HEK293 (cell line): ENCODE measurements at regions not wholly inside any gene's neighbourhood (a gene's known extent, or its start where the extent isn't known, plus 50 kb on each side); places are given as distances from the start of the nearest gene placed in this dataset.

Experiments used
- CTCF ChIA-PET: fragments of 350-600 bp; formaldehyde crosslinking; extraction: SDS; loops from one replicate; lab custom pipeline; 2021; ENCODE audit warnings: antibody characterized with exemption; lab: Yijun Ruan, JAX
- POLR2A ChIA-PET: fragments of 300-600 bp; formaldehyde crosslinking; extraction: SDS; loops from one replicate; lab custom pipeline; 2020; ENCODE audit warnings: antibody characterized with exemption, inconsistent platforms; lab: Yijun Ruan, JAX
- H3K27ac ChIP-seq: fragments of 200-500 bp; sonication (Bioruptor generic); 2 replicates; pipeline ENCODE4 v1.5.1; 2014; ENCODE audit warnings: low read depth, low read length, control low read depth, inconsistent platforms; ENCODE audit errors: extremely low read depth
- H3K36me3 ChIP-seq, 2 experiments: fragments of 200-500 bp in 1 of 2; sonication (Bioruptor generic) in 1 of 2; 1 replicate in 1 of 2; 2 replicates in 1 of 2; pipeline ENCODE4 v1.5.1; 2014 to 2017; ENCODE audit warnings: inconsistent platforms in 2 of 2, low read length in 2 of 2; ENCODE audit not compliant: control insufficient read depth in 2 of 2, insufficient read depth in 1 of 2
- H3K4me1 ChIP-seq: fragments of 200-500 bp; sonication (Bioruptor generic); 2 replicates; pipeline ENCODE4 v1.5.1; 2014; ENCODE audit warnings: mild to moderate bottlenecking, low read length, inconsistent platforms; ENCODE audit not compliant: control insufficient read depth, insufficient read depth
- H3K4me3 ChIP-seq: 2 replicates; pipeline ENCODE4 v1.5.1; 2011; ENCODE audit warnings: low read depth, mild to moderate bottlenecking, control low read depth, low read length, moderate library complexity
- H3K9me3 ChIP-seq: fragments of 200-500 bp; sonication (Bioruptor generic); 2 replicates; pipeline ENCODE4 v1.5.1; 2014; ENCODE audit warnings: low read depth, low read length, inconsistent platforms; ENCODE audit not compliant: control insufficient read depth, insufficient read depth
- BCL11A ChIP-seq: fragments of 450-650 bp; formaldehyde crosslinking; IDR thresholded peaks from 2 replicates; pipeline ENCODE4 v1.5.1; 2016; ENCODE audit warnings: low read depth, missing biosample characterization, missing genetic modification characterization
- GLIS2 ChIP-seq: fragments of 450-650 bp; formaldehyde crosslinking; IDR thresholded peaks from 2 replicates; pipeline ENCODE4 v1.5.1; 2016; ENCODE audit warnings: missing biosample characterization, missing genetic modification characterization
- HOXA7 ChIP-seq: sonication (generic); formaldehyde crosslinking; IDR thresholded peaks from 2 replicates; pipeline ENCODE4 v1.8.1; 2022; ENCODE audit warnings: missing genetic modification reagents, borderline replicate concordance
- MZF1 ChIP-seq: fragments of 450-650 bp; formaldehyde crosslinking; IDR thresholded peaks from 2 replicates; pipeline ENCODE4 v1.5.1; 2017; ENCODE audit warnings: missing biosample characterization, missing genetic modification characterization, borderline replicate concordance
- PRDM1 ChIP-seq: fragments of 450-650 bp; formaldehyde crosslinking; IDR thresholded peaks from 2 replicates; pipeline ENCODE4; 2016; ENCODE audit warnings: missing biosample characterization, missing genetic modification characterization
- SALL2 ChIP-seq: fragments of 450-650 bp; formaldehyde crosslinking; IDR thresholded peaks from 2 replicates; pipeline ENCODE4 v1.5.0; 2017; ENCODE audit warnings: missing biosample characterization, mild to moderate bottlenecking, missing genetic modification characterization, borderline replicate concordance
- ZFP3 ChIP-seq: fragments of 450-650 bp; formaldehyde crosslinking; IDR thresholded peaks from 2 replicates; pipeline ENCODE4 v1.5.1; 2016; ENCODE audit warnings: low read depth, missing biosample characterization, missing genetic modification characterization
- ZNF223 ChIP-seq: fragments of 450-650 bp; formaldehyde crosslinking; IDR thresholded peaks from 2 replicates; pipeline ENCODE4 v1.5.1; 2016; ENCODE audit warnings: missing biosample characterization, missing genetic modification characterization
- ZNF433 ChIP-seq: fragments of 450-650 bp; formaldehyde crosslinking; IDR thresholded peaks from 2 replicates; pipeline ENCODE4 v1.5.1; 2016; ENCODE audit warnings: missing biosample characterization, missing genetic modification characterization, low read depth
- ZNF48 ChIP-seq: fragments of 450-650 bp; formaldehyde crosslinking; IDR thresholded peaks from 2 replicates; pipeline ENCODE4 v1.5.1; 2016; ENCODE audit warnings: missing biosample characterization, missing genetic modification characterization
- ZNF518A ChIP-seq: fragments of 450-650 bp; formaldehyde crosslinking; conservative IDR thresholded peaks from 2 replicates; pipeline ENCODE4 v1.5.1; 2016; ENCODE audit warnings: low read depth, missing biosample characterization, missing genetic modification characterization
- ZNF621 ChIP-seq: fragments of 450-650 bp; formaldehyde crosslinking; IDR thresholded peaks from 2 replicates; pipeline ENCODE4 v1.5.1; 2017; ENCODE audit warnings: missing biosample characterization, missing genetic modification characterization
- ZNF654 ChIP-seq: fragments of 450-650 bp; formaldehyde crosslinking; IDR thresholded peaks from 2 replicates; pipeline ENCODE4 v1.5.1; 2016; ENCODE audit warnings: low read depth, missing biosample characterization, missing genetic modification characterization
- ZNF670 ChIP-seq: fragments of 450-650 bp; formaldehyde crosslinking; IDR thresholded peaks from 2 replicates; pipeline ENCODE4 v1.5.1; 2016; ENCODE audit warnings: missing biosample characterization, missing genetic modification characterization, low read depth
- ZNF768 ChIP-seq: fragments of 450-650 bp; formaldehyde crosslinking; IDR thresholded peaks from 2 replicates; pipeline ENCODE4 v1.5.1; 2018; ENCODE audit warnings: missing biosample characterization, mild to moderate bottlenecking, missing genetic modification characterization
- ZNF792 ChIP-seq: fragments of 450-650 bp; formaldehyde crosslinking; IDR thresholded peaks from 2 replicates; pipeline ENCODE4 v1.5.1; 2016; ENCODE audit warnings: missing biosample characterization, missing genetic modification characterization
- ZNF843 ChIP-seq: fragments of 450-650 bp; formaldehyde crosslinking; IDR thresholded peaks from 2 replicates; pipeline ENCODE4 v1.5.1; 2016; ENCODE audit warnings: missing biosample characterization, missing genetic modification characterization
- ZSCAN30 ChIP-seq: fragments of 450-650 bp; IDR thresholded peaks from 2 replicates; pipeline ENCODE4 v1.5.1; 2018; ENCODE audit warnings: missing biosample characterization, mild to moderate bottlenecking, missing genetic modification characterization, moderate library complexity
- TF ChIP-seq, protein P1 (sequence below): fragments of 450-650 bp; formaldehyde crosslinking; IDR thresholded peaks from 2 replicates; pipeline ENCODE4 v1.5.1; 2016; ENCODE audit warnings: missing biosample characterization, missing genetic modification characterization

DNA sequence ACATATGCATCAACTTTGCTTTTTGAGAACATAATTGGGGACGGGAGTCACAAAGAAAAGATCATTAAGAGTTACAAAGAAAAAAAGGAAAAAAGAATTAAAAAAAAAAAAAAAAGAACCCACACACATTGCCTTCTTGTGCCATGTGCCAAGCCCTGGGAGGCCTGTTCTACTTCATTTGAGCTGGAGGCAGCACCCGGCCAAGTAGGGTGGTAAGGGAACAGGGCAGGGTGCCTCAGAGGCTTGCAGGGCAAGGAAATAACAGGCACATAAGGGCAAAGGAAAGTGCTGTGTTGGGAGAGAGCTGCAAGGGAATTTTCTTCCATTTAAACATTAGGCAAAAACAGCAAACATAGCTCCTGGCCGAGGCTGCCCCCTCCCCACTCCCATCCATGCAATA is 418.0 kb downstream of the TMEM182 start:
- ChIA-PET CTCF (no interaction called here), POLR2A (interaction anchor here (0.7 kb wide), 1 partner anchor 51 kb away, joined by 4 read pairs; no protein-coding TSS in a partner anchor)
- TF ChIP-seq ZNF518A (tag by site-specific recombination): no peak
- no peak for TF ChIP-seq MZF1
- TF ChIP-seq ZSCAN30 (tag by site-specific recombination): no peak
- TF ChIP-seq, protein P1, sequence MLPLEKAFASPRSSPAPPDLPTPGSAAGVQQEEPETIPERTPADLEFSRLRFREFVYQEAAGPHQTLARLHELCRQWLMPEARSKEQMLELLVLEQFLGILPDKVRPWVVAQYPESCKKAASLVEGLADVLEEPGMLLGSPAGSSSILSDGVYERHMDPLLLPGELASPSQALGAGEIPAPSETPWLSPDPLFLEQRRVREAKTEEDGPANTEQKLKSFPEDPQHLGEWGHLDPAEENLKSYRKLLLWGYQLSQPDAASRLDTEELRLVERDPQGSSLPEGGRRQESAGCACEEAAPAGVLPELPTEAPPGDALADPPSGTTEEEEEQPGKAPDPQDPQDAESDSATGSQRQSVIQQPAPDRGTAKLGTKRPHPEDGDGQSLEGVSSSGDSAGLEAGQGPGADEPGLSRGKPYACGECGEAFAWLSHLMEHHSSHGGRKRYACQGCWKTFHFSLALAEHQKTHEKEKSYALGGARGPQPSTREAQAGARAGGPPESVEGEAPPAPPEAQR (tag by site-specific recombination): no peak
- TF ChIP-seq ZFP3 (tag by site-specific recombination): no peak
- no peak for TF ChIP-seq ZNF768 (tag by site-specific recombination)
- TF ChIP-seq PRDM1 (tag by site-specific recombination): no peak
- no peak for TF ChIP-seq ZNF433 (tag by site-specific recombination)
- no peak for TF ChIP-seq GLIS2 (tag by site-specific recombination)
- TF ChIP-seq SALL2 (tag by site-specific recombination): no peak
- no peak for TF ChIP-seq ZNF792 (tag by site-specific recombination)
- H3K9me3 ChIP-seq: no peaks in the 10 kb centered on the region
- no peaks in the 10 kb centered on the region for H3K4me1 ChIP-seq
- H3K36me3 ChIP-seq: no peaks in the 10 kb centered on the region
- no peak overlapping the region for H3K27ac ChIP-seq
- no peak overlapping the region for H3K4me3 ChIP-seq

- Histone ChIP-seq H3K36me3 (no peaks in the 10 kb centered on the region), H3K4me1 (no peaks in the 10 kb centered on the region), H3K4me3 (no peak overlapping the region), H3K27ac (no peak overlapping the region), H3K9me3 (no peaks in the 10 kb centered on the region)
- POLR2A ChIA-PET: no interaction called here
- CTCF ChIA-PET: no interaction called here
- TF ChIP-seq ZNF223 (tag by site-specific recombination) (no peak), HOXA7 (CRISPR knock-in tag) (no peak), ZNF670 (no peak), BCL11A (tag by site-specific recombination) (no peak), ZNF48 (tag by site-specific recombination) (no peak), ZNF843 (tag by site-specific recombination) (no peak), ZNF621 (tag by site-specific recombination) (no peak), ZNF654 (tag by site-specific recombination) (no peak)
These were observed 421.2 kb downstream of the TMEM182 start for GRCh38 chr2:103183061-103183460.
